Heart left ventricle (tissue), 13 donors: ENCODE measurements at regions not wholly inside any gene's neighbourhood (a gene's known extent, or its start where the extent isn't known, plus 50 kb on each side); places are given as distances from the start of the nearest gene placed in this dataset.

Experiments used
- POLR2A ChIP-seq, 2 donors: fragments of 450-650 bp; IDR thresholded peaks; one replicate each; pipeline ENCODE4 v1.6.1; 2017; ENCODE audit warnings: antibody characterized with exemption in 2 of 2, mild to moderate bottlenecking in 2 of 2, moderate library complexity in 2 of 2
- TF ChIP-seq, protein P1 (sequence below), 12 donors: fragments of 200-600 bp; sonication (generic) in 4 of 12; IDR thresholded peaks; one replicate each; pipeline versions ENCODE4 v1.5.0 to v1.8.0; 2018 to 2022; ENCODE audit warnings: antibody characterized with exemption in 12 of 12, mild to moderate bottlenecking in 5 of 12
- donor health status: ischemic (EF 13 %, LVEDD 7.1; RV severe dilation, severe dysfunction).
- donor health status: DM: no; HTN: yes; CAD: no.
- donor health status: DM: no; HTN: no; CAD: no.
- donor health status: ischemic (EF 25% LVEDD 6.9; RV normal size, moderate dysfunction).
- donor health status: ischemic (EF 25% LVEDD 5.7; RV mildly dilated, moderate dysfunction).
- donor health status: ischemic (EF 35%, LVEDD 5.7; RV mildly dilated, moderate dysfunction).
- donor health status: nonischemic (EF 11% LVEDD 7.7; RV severe dilation, severe dysfunction).
- donor health status: DM: yes; HTN: yes; CAD: no.
- donor health status: PGD.
- donor health status: ischemic (EF 29% LVEDD 5.4; RV normal size, mild dysfunction).
- donor health status: nonischemic (EF 23%, LVEDD 6.1; RV moderate dilation, normal function).

DNA sequence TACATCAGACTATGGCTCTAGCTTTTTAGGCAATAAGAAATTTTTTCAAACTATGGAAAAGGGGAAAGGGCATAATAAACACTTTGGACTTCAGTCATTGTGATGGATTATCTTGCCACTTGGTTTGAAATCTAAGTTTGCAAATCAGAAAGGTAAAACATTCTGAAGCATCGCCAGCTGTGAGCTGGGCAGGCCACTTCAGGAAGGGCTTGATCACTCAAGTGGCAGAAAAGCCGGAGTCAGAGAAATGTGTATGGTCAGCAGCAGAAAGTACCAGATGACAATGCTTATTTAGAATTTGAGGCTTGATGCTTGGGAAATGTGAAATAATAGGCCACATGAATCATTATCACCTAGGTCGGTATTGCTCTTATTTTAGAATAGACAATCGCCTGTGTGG lies 79.7 kb downstream of the ZNF648 start:
- TF ChIP-seq, protein P1, sequence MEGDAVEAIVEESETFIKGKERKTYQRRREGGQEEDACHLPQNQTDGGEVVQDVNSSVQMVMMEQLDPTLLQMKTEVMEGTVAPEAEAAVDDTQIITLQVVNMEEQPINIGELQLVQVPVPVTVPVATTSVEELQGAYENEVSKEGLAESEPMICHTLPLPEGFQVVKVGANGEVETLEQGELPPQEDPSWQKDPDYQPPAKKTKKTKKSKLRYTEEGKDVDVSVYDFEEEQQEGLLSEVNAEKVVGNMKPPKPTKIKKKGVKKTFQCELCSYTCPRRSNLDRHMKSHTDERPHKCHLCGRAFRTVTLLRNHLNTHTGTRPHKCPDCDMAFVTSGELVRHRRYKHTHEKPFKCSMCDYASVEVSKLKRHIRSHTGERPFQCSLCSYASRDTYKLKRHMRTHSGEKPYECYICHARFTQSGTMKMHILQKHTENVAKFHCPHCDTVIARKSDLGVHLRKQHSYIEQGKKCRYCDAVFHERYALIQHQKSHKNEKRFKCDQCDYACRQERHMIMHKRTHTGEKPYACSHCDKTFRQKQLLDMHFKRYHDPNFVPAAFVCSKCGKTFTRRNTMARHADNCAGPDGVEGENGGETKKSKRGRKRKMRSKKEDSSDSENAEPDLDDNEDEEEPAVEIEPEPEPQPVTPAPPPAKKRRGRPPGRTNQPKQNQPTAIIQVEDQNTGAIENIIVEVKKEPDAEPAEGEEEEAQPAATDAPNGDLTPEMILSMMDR (IDR thresholded peaks at IDR 0.05) = no peak
- TF ChIP-seq POLR2A (IDR thresholded peaks at IDR 0.05) = no peak
